AG09319 (cell line): ENCODE measurements at regions not wholly inside any gene's neighbourhood (a gene's known extent, or its start where the extent isn't known, plus 50 kb on each side); places are given as distances from the start of the nearest gene placed in this dataset.

Experiments used
- DNase-seq: peaks from one replicate; pipeline ENCODE4 v3.0.0-alpha.2; 2010; ENCODE audit warnings: low read depth; ENCODE audit errors: extremely low read depth
- CTCF ChIP-seq: IDR thresholded peaks from 2 replicates; pipeline ENCODE4 v1.5.1; 2011; ENCODE audit warnings: low read depth, mild to moderate bottlenecking, inconsistent platforms, low read length, moderate library complexity

GRCh38 chr2:19810148-19810547, 91.6 kb downstream of the TTC32 start:
- TF ChIP-seq CTCF = no peak
- no peak for DNase-seq

- no peak for TF ChIP-seq CTCF
- no peak for DNase-seq
Observed at GRCh38 chr2:19809206-19809605, 92.6 kb downstream of the TTC32 start.

DNA sequence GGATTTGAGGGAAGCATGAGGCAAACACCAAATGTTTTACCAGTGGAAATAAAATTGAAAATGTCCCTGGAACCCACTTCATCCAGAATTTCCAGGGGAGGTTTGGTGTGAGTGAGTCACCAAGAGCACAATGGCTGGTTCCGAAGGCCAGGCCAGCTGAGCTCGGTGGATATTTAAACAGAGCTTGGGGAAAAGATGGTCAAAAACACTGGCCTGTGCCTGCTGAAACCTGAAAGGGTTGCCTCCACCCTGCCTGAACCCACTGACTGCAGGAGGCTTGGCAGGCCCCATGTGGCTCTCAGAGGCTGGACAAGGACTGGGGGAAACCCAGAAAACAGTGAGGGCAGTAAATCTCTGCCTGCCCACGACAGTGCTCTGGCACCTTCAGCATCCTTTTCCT, 93.9 kb downstream of the TTC32 start:
- no peak for DNase-seq
- no peak for TF ChIP-seq CTCF

DNA sequence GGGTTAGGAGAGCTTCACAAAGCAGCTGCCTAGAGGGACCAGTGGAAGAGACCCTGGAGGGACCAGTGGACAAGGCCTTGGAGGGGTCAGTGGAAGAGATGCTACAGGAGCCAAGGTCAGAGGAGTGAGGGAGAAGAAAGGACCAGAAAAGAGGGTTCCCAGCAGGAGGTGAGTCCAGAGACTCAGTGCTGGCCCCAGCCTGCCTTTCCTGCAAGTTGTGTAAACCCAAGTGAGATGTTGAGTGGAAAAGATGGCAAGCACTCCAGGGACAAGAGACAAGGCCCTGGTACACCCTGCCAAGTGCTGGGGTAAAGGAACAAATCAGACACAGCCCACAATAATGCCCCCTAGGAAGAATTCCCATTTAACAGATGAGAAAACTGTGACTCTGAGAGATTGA, 94.4 kb downstream of the TTC32 start:
- no peak for DNase-seq
- TF ChIP-seq CTCF = no peak

GRCh38 chr2:19806591-19806990, 95.2 kb downstream of the TTC32 start:
- DNase-seq = no peak
- TF ChIP-seq CTCF = no peak

GRCh38 chr2:19806131-19806530, 95.7 kb downstream of the TTC32 start:
- DNase-seq = no peak
- TF ChIP-seq CTCF = no peak

- no peak for DNase-seq
- TF ChIP-seq CTCF = no peak
Observed at GRCh38 chr2:19805266-19805665, 96.5 kb downstream of the TTC32 start.
